CD4-positive, alpha-beta T cell treated with Interleukin-17A for 4 hours (primary cell): ENCODE measurements at regions not wholly inside any gene's neighbourhood (a gene's known extent, or its start where the extent isn't known, plus 50 kb on each side); places are given as distances from the start of the nearest gene placed in this dataset.
A peak's percentile ranks its signal among the peaks of the same experiment; 100 is the strongest.
"Not testable (repeated sequence)": the region's sequence is repeated elsewhere in the genome, so short reads cannot be mapped to it uniquely, and the experiment has no call there.

Experiments used
- DNase-seq: peaks from one replicate; pipeline ENCODE4 v3.0.0-alpha.2; 2020; ENCODE audit warnings: mixed read lengths

DNA sequence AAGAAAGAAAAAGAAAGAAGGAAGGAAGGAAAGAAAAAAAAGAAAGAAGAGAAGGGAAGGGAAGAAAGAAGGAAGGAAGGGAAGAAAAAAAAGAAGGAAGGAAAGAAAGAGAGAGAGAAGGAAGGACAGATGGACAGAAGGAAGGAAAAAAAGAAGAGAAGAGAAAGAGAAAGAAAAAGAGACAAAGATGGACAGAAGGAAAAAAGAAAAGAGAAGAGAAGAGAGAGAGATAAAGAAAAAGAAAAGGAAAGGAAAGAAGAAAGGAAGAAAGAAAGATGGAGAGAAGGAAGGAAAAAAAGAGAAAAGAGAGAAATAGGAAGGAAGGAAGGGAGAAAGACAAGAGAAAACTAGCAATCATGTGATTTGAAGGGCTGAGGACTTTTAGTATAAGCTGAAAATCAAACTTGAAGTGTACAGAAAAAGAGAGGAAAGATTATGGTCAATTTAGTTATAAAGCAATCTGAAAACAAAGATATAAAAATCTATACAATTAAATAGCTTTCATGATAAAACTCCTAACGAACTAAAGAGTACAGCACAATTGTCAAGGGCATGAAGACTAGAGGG lies 115.3 kb downstream of the LTN1 start:
- no peak for DNase-seq

DNA sequence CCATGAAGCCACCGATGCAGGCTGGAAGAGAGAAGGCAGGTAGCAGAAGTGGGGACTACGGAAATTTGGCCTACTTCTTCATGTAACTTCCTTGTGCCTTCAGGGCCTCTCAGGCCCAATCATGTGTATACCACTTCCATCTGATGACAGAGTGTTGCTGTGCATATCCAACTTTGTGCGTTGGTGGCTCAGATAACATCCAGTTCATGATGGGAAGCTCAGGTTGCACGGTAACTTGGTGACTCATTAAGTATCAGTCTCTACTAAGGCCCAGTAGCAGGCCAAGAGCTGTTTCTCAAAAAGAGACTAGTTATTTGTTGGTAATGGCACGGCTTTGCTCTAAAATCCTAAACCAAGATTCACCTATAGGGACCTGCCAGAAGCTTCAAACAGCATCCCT lies 117.6 kb downstream of the LTN1 start:
- DNase-seq: no peak

DNA sequence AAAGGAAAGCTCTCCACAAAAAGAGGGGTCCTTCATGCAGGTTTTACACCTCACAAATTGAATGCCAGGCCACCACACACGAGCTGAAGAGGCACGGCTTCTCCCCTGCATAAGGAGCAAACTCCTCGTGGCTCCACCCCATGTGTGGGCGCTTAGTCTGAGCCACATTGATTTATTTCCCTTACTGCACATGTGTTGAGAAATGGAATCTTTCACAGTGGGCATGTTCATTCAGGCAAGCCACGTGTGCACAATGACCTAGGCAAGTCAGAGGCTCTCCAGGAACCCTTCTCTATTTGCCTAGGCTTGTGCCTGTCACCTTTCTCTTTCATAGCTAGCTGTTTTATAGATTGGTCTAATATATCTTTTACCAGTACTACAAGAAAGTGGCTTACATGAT lies 120.5 kb downstream of the LTN1 start:
- DNase-seq: no peak

DNA sequence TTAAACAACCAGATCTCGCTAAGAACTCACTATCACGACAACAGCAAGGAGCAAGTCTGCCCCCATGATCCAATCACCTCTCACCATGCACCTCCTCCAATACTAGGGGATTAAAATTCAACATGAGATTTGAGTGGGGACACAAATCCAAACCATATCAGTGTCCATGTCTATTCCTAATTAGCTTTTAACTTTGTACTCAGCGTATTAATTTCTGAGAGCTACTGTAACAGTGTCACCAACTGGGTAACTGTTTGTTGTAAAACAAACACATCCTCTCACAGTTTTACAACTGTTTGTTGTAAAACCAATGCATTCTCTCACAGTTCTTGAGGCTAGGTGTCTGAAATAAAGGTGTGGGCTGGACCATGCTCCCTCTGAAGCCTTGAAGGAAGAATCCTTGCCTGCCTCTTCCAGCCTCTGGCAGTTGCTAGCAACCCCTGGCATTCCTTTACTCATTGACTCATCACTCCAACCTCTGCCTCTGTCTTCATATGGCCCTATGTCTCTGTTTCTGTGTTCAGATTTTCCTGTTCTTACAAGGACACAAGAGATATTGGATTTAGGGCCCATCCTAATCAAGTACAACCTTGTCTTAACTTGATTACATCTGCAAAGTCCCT lies 121.2 kb downstream of the LTN1 start:
- no peak for DNase-seq

DNA sequence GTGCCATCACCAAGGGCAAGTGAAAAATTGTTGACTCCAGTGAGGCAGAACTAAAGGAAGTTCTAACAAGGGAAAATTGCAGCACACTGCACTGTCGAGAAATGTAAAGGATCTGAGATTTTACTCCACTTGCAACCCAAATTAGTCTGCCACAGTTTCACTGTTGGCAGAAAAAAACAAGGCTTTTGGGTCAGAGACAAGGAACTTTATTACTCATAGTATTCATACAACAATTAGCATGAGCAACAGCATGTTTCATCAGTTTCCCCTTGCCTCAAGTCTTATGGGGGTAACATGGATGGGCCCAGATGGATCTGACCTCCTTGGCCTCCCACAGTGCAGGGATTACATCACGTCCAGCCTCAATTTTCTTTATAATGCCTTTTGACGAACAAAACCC lies 125.3 kb downstream of the LTN1 start:
- no peak for DNase-seq

DNA sequence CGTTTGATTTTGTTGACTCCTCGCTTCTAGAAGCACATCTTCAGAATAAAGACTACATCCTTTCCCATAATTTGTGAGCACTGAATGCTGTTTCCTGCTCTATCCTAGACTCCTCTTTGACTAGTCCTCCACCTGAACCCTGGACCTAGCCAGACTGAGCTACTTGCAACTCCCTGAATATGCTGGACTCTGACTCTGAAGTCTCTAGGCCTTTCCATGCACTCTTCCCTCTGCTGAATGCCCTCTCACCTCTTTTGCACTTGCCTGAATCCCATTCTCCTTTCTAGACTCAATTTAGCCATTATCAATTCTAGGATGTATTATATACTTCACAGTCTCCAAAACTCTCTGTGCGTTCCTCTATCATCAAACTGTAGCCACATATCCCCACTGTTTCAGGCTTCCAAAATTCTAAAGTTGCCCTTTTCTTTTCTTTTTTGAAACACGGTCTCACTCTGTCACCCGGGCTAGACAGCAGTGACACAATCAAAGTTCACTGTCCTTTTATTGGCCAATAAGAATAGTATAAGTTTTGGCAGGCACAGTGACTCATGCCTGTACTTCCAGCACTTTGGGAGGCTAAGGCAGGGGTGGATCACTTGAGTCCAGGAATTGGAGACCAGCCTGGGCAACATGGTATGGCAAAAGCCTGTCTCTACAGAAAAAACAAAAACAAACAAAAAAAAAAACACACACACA lies 127.0 kb downstream of the LTN1 start:
- DNase-seq: no peak

DNA sequence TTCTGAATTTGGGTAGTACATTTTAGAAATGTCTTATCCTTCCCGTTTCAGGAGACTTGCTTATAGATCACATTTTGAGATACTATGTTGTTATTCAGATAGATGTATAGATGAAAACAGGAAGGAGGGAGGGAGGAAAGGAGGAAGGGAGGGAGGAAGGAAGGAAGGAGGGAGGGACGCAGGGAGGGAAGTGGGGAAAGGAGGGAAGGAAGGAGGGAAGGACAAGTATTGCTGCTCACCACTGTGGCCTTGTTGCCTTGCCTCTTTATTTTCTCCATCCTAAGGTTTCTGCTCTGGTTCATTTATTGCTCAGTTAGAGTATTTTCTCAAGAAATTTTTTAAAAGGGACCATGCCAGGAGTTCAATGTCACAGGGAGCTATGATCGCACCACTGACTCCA lies 134.3 kb downstream of the LTN1 start:
- DNase-seq: no peak

DNA sequence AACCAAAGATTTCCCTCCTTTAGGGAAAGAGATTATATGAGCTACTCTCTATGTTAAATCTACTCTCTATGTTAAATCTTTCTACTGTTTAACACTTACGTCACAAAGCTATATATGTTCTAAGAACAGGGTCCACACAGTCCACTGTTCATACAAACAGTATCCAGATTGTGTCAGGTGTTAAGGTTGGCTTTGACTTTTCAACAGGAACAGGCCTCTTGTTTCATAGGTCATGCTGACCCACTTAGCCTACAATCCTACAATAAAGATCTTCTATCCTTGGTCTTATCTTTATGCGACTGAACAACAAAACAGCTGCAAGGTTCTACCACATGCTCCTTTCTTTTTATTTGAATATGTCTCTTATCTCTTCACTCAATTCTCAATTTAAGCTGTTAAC lies 134.9 kb downstream of the LTN1 start:
- DNase-seq: no peak

DNA sequence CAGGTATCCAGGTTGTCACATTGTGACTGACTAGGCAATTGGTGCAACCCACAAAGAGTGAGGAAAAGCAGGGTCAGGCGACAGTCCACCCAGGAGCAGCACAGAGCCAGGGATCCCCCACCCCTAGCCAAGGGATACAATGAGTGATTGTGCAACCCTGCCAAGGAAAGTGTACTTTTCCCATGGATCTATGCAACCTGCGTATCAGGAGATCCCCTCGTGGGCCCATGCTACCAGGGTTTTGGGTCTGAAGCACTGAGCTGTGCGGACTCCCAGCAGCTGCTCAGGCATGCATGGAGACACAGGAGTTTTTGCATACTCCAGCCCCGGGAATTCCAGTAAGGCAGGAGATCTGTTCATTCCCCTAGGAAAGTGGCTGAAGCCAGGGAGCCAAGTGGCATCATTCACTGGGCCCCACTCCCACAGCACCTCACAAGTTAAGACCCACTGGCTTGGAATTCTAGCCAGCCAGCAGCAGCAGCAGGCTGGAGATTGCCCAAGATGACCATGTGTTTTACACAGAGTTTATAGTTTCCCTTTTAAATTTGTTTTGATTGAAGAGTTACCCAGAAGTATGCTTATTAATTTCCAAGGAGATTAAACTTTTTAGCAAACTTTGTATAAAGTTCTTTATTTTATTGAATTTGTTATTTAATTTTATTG lies 136.0 kb downstream of the LTN1 start:
- DNase-seq: no peak

DNA sequence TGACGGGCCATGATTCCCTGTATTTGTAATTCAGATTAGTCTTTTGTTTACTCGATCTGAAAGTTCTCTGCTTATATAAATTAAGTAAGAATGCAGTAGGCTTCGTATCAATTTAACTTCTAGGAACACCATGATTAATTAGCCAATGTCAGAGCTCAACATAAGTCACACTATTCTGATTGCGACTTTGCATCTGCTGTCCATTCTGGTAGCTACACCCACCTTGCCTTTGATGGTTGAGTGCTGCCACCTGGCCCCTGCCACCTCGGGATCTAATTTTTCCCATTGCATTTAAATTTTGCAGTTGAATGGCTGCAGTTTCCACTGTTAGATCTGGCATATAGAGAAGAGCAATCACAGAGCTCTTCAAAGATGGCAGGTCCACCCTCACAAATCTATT lies 140.0 kb downstream of the LTN1 start:
- no peak for DNase-seq

DNA sequence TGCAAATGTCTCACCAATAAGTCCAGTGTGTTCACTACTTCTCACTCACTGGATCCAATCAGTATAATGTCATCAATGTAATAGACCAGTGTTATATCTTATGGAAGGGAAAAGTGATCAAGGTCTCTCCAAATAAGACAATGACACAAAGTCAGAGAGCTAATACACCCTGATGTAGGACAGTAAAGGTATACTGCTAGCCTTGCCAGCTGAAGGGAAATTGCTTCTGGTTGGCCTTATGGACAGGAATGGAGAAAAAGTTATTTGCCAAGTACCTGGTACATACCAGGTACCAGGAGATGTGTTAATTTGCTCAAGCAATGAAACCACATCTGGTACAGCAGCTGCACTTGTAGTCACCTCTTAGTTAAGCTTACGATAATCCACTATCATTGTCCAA lies 141.0 kb downstream of the LTN1 start:
- DNase-seq: no peak

DNA sequence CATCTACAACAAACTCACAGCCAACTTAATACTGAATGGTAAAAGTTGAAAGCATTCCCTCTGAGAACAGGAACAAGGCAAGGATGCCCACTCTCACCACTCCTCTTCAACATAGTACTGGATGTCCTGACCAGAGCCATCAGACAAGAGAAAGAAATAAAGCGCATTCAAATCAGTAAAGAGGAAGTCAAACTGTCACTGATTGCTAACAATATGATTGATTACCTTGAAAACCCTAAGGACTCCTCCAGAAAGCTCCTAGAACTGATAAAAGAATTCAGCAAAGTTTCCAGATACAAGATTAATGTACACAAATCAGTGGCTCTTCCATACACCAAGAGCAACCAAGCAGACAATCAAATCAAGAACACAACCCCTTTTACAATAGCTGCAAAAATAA lies 153.4 kb downstream of the LTN1 start:
- DNase-seq: not testable (repeated sequence)

DNA sequence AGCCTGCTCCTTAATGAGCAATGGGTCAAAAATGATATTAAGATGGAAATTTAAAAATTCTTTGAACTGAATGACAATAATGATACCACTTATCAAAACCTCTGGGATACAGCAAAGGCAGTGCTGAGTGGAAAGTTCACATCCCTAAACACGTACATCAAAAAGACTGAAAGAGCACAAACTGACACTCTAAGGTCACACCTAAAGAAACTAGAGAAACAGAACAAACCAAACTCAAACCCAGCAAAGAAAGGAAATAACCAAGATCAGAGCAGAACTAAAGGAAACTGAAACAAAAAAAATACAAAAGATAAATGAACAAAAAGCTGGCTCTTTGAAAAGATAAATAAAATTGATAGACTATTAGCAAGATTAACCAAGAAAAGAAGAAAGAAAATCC lies 155.3 kb downstream of the LTN1 start:
- DNase-seq: not testable (repeated sequence)

DNA sequence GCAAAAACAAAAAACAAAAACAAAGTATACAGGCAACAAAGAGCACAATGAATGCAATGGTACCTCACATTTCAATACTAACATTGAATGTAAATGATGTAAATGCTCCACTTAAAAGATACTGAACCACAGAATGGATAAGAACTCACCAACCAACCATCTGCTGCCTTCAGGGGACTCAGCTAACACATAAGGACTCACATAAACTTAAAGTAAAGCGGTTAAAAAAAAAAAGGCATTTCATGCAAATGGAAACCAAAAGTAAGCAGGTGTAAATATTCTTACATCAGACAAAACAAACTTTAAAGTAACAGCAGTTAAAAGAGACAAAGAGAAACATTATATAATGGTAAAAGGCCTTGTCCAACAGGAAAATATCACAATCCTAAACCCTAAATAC lies 156.1 kb downstream of the LTN1 start:
- not testable (repeated sequence) for DNase-seq

DNA sequence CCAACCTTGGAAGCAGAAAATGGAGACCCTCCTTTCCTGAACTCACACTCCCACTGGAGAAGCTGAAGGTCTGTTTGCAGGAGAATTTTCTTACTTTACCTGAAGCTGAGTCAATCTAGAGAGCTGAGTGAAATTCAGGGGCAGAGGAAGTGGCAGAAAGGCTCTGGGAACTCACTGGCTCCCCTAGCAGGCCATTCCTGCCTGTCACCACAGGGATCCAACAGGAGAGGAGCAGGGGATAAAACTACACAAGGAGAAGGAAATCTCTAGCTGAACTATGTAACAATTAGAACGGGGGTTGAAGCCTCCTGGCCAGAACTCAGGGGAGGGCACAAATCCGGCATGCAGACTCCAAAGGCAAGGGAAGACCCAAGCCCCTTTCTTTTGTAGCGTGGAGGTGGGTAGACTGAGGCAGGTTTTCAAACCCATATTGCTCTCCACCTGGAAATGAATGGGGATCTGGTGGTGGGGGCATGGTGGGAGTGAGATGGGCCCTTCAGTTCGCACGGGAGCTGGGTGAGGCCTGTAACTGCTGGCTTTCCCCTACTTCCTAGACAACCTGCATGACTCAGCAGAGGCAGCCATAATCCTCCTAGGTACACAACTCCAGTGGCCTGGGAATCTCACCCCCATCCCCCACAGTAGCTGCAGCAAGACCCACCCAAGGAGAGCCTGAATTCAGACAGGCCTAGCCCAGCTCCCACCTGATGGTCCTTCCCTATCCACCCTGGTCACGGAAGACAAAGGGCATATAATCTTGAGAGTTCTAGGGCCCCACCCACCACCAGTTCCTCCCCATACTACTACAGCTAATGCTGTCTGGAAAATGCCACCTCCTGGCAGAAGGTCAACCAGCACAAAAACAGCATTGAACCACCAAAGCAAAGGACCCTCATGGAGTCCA lies 158.1 kb downstream of the LTN1 start:
- DNase-seq: no peak

DNA sequence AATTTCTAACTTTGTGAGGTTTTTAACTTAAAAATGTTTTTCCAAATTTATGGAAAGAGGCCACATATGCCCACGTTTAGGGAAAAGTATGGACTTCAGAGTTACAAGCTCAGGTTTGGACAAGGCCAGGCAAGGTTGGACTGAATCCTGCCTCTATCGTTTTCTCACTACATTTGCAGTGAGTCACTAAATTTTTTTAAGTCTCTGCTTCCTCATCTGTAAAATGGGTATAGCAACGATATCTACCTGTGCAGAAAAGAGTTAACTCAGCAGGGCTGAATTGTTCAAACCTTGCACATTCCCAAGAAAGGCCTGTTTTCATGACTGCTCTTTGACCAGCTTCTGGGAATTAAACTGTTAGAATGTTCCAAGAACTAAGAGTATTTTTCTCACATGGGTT lies 159.1 kb downstream of the LTN1 start:
- DNase-seq: no peak

DNA sequence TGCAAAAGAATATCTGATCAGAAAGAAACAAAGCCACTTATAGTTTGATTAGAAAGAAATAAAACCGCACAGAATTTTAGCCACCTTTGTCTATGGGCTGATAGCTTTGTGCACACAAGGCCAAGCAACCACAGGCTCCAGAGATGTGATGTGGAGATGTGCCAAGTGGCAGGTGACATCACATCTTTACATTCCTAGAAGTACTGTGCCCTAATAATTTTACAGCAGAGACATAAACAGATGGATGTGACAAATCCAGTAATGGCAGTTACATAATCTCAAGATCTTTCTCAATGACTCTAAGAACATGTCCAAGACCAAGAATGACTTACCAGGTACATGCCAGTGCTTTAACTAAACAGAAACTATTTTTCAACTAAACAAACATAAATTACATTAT lies 159.5 kb downstream of the LTN1 start:
- DNase-seq: no peak

DNA sequence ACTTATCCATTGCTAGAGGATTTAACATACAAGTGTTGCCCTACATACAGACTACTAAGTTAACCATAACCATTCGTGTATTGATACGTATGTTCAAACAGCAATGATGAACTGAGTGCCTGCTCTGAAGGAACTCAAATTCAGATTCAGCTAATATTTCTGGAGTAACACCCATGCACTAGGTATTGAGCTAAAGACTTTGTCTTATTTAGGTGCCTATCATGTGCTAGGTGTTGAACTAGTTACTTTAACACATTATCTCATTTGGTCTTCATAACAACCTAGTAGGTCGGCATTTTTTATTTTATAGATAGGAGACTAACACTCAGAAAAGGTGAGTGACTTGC lies 160.0 kb downstream of the LTN1 start:
- no peak for DNase-seq

DNA sequence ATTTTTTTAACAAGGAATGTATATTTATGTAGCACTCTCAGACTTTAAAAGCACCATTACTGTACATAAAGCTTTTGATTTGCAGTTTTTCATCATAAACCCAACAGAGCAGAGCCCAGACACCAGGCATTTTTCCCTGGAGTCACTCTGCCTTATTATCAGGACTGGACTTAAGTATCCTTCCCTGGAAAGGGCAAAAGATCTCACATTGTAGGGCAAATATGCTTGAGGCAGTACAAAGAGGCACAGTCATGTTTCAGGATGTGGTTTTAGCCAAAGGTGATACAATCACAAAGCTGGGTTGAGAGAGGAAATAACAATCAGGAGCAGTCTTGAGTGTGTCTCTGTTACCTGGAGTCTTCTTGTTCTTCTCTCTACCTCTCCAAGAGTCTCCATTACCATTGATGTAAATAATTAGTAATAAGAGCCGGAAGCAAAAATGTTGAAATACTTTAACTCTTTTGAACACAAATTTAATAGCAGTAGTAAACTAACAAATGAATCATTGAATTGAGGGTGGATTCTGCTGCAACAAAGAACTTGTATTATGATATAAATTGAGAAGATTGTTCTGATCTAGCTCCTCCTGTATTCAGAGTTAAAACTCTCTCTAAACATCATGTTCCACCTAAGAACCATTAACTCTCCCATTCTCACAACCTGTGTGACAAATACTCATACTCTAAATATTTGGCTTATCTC lies 160.5 kb downstream of the LTN1 start:
- peak; percentile 17 for DNase-seq

DNA sequence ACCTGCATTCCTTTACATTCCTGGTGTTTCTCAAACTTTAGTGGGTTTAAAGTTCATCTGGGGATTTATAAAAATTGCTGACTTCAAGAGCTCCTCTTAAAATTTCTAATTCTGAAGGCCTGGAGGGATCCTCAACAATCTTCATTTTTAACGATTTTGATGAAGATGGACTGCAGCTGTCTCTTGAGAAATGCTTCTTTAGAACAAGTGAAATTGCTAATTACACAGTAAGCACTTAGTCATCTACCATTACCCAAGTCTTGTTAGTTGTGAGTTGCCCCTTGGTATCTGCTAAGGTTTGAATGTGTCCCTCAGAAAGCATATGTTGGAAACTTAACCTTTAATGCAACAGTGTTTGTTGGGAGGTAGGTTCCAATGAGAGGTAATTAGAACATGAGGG lies 163.7 kb downstream of the LTN1 start:
- DNase-seq: no peak

DNA sequence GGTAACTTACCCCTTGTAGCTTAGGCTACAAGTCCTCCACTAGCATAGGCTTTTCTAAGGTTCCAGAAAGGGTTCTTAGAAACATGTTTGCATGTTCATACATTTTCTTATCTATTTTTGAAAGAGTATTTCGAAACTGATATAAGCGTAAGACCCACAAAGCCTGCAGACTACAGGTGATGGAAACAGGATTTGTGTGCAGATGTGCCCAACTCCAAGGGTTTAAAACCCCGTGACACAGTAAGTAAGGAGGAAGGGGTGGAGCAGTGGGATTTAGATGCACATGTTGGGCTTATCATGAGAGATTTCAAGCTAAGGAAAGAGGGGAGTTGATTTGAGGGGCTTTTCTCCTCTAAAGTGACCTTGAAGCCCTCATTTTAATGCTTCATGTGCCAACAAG lies 164.7 kb downstream of the LTN1 start:
- DNase-seq: no peak

DNA sequence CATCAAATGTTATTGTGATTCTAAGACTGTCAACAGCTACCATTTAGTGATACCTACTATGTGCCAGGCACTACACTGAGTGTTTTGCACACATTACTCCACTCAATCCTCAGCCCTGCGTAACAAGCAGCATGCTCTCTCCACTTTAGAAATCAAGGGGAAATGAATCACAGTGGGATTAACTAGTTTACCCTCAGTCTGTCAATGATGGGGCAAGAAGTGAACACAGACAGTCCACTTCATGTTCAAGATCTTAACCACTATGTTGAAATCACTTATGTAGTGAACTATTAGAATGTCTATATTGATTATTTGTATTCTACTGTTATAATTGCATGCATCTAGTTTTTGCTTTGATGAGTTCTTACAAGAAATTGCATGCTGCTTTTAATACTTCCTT lies 165.3 kb downstream of the LTN1 start:
- no peak for DNase-seq

DNA sequence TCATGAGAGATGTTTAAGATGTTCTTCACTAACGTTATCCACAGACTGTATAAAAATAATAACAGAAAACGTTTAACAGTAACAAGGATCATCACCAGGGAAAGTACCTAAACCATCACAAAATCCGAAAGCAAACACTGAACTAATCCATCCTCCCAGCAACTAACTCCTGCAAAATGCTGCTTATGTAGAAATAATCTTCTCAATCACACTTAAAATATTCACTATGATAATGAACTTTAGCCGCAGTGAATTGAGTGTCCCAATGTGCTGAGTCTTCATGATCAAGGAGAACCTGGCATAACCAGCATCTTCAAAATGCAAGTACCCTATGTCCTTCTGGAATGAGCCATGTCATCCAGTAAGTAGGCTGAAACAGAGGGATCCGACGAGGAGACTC lies 166.1 kb downstream of the LTN1 start:
- DNase-seq: no peak
